HL-60 (cell line): ENCODE measurements at regions not wholly inside any gene's neighbourhood (a gene's known extent, or its start where the extent isn't known, plus 50 kb on each side); places are given as distances from the start of the nearest gene placed in this dataset.
"Not testable (repeated sequence)": the region's sequence is repeated elsewhere in the genome, so short reads cannot be mapped to it uniquely, and the experiment has no call there.

Experiments
- DNase-seq, 2 experiments: peaks; one replicate each; pipeline ENCODE4 v3.0.0-alpha.2; 2010 to 2020; ENCODE audit warnings: low read depth in 1 of 2, low spot score in 1 of 2
- H3K27ac ChIP-seq: fragments of 250-450 bp; sonication (Bioruptor Pico); replicated peaks from 2 replicates; pipeline ENCODE4 v1.5.1; 2020; ENCODE audit warnings: mild to moderate bottlenecking, moderate library complexity
- H3K27me3 ChIP-seq: fragments of 250-450 bp; sonication (Bioruptor Pico); 2 replicates; pipeline ENCODE4 v1.5.1; 2021; ENCODE audit warnings: mild to moderate bottlenecking, moderate library complexity; ENCODE audit not compliant: insufficient read depth, poor library complexity, severe bottlenecking
- H3K4me3 ChIP-seq: replicated peaks from 2 replicates; pipeline ENCODE4 v1.5.1; 2011; ENCODE audit warnings: mild to moderate bottlenecking, control low read depth, low read length; ENCODE audit not compliant: insufficient read depth
- GABPA ChIP-seq: IDR thresholded peaks from 2 replicates; pipeline ENCODE4 v1.6.1; 2012; ENCODE audit warnings: low read depth
- POLR2AphosphoS5 ChIP-seq: IDR thresholded peaks from 2 replicates; pipeline ENCODE4 v1.6.1; 2012; ENCODE audit warnings: low read depth
- SPI1 ChIP-seq: IDR thresholded peaks from 2 replicates; pipeline ENCODE4 v1.6.1; 2012; ENCODE audit warnings: low read depth, mild to moderate bottlenecking, borderline replicate concordance
- TF ChIP-seq, protein P1 (sequence below): IDR thresholded peaks from 2 replicates; pipeline ENCODE4 v1.6.1; 2012; ENCODE audit warnings: low read depth; ENCODE audit not compliant: insufficient replicate concordance
- TF ChIP-seq, protein P2 (sequence below): IDR thresholded peaks from one replicate; pipeline ENCODE4 v1.5.1; 2011; ENCODE audit warnings: low read length, control low read depth, inconsistent platforms; ENCODE audit not compliant: insufficient read depth

DNA sequence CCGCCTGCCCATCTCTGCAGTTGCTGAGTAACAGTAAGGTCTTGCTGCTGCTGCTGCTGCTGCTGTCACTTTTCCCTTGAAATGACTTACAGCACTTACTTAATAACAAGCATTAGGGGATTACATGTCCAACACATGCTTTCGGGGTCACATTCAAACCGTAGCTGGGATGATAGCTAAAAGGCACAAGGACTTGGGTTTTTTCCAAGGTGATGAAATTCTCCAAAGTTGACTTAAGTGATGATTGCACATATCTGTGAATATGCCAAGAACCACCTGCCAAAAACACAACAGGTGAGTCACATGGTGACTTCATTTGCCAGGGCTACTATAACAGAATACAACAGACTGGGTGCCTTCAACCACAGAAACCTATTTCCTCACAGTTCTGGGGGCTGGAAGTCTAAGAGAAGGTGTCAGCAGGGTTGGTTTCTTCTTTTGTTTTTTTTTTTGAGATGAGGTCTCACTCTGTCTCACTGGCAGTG is 121.9 kb upstream of the TNRC6C start:
- TF ChIP-seq SPI1 (no peak), GABPA (no peak), POLR2AphosphoS5 (no peak)
- TF ChIP-seq, protein P1, sequence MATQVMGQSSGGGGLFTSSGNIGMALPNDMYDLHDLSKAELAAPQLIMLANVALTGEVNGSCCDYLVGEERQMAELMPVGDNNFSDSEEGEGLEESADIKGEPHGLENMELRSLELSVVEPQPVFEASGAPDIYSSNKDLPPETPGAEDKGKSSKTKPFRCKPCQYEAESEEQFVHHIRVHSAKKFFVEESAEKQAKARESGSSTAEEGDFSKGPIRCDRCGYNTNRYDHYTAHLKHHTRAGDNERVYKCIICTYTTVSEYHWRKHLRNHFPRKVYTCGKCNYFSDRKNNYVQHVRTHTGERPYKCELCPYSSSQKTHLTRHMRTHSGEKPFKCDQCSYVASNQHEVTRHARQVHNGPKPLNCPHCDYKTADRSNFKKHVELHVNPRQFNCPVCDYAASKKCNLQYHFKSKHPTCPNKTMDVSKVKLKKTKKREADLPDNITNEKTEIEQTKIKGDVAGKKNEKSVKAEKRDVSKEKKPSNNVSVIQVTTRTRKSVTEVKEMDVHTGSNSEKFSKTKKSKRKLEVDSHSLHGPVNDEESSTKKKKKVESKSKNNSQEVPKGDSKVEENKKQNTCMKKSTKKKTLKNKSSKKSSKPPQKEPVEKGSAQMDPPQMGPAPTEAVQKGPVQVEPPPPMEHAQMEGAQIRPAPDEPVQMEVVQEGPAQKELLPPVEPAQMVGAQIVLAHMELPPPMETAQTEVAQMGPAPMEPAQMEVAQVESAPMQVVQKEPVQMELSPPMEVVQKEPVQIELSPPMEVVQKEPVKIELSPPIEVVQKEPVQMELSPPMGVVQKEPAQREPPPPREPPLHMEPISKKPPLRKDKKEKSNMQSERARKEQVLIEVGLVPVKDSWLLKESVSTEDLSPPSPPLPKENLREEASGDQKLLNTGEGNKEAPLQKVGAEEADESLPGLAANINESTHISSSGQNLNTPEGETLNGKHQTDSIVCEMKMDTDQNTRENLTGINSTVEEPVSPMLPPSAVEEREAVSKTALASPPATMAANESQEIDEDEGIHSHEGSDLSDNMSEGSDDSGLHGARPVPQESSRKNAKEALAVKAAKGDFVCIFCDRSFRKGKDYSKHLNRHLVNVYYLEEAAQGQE: no peak
- TF ChIP-seq, protein P2, sequence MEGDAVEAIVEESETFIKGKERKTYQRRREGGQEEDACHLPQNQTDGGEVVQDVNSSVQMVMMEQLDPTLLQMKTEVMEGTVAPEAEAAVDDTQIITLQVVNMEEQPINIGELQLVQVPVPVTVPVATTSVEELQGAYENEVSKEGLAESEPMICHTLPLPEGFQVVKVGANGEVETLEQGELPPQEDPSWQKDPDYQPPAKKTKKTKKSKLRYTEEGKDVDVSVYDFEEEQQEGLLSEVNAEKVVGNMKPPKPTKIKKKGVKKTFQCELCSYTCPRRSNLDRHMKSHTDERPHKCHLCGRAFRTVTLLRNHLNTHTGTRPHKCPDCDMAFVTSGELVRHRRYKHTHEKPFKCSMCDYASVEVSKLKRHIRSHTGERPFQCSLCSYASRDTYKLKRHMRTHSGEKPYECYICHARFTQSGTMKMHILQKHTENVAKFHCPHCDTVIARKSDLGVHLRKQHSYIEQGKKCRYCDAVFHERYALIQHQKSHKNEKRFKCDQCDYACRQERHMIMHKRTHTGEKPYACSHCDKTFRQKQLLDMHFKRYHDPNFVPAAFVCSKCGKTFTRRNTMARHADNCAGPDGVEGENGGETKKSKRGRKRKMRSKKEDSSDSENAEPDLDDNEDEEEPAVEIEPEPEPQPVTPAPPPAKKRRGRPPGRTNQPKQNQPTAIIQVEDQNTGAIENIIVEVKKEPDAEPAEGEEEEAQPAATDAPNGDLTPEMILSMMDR: no peak
- no peak overlapping the region for H3K27ac ChIP-seq
- no peaks in the 10 kb centered on the region for H3K27me3 ChIP-seq
- DNase-seq: no peak
- no peak overlapping the region for H3K4me3 ChIP-seq

DNA sequence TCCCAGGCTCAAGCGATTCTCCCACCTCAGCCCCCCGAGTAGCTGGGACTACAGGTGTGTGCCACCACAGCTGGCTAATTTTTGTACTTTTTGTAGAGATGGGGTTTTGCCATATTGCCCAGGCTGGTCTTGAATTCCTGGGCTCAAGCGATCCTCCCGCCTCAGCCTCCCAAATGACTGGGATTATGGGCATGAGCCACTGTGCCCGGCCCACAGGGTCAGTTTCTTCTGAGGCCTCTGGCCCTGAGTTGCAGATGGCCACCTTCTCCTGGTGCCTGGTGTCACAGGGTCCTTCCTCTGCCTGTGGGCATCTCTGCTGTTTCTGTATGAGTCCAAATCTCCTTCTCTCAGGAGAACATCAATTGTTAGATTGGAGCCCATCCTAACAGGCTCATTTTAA is 121.4 kb upstream of the TNRC6C start:
- not testable (repeated sequence) for H3K27me3 ChIP-seq, DNase-seq, H3K4me3 ChIP-seq, H3K27ac ChIP-seq

DNA sequence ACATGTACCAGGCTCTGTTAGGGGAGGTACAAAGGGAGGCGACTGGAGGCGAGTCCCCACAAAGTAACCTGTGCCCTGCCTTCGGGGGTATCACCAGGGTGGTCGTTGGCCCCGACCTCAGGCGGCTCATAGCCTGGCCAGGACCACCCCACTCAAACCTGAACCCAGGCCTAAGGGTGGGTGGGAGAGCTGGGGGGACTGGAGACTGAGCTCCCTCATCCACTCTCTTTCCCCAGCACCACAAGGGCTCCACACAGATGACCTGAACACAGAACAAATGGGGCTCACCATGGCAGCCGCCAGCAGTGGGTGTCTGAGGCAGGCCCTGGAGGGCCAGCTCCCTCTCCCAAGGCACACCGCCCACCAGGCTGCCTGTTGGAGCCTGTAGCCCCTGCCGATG is 120.6 kb upstream of the TNRC6C start:
- TF ChIP-seq POLR2AphosphoS5 (no peak), SPI1 (no peak)
- TF ChIP-seq, protein P1: no peak
- TF ChIP-seq, protein P2: no peak
- DNase-seq: no peak
- Histone ChIP-seq H3K27me3 (no peaks in the 10 kb centered on the region), H3K27ac (no peak overlapping the region), H3K4me3 (no peak overlapping the region)

DNA sequence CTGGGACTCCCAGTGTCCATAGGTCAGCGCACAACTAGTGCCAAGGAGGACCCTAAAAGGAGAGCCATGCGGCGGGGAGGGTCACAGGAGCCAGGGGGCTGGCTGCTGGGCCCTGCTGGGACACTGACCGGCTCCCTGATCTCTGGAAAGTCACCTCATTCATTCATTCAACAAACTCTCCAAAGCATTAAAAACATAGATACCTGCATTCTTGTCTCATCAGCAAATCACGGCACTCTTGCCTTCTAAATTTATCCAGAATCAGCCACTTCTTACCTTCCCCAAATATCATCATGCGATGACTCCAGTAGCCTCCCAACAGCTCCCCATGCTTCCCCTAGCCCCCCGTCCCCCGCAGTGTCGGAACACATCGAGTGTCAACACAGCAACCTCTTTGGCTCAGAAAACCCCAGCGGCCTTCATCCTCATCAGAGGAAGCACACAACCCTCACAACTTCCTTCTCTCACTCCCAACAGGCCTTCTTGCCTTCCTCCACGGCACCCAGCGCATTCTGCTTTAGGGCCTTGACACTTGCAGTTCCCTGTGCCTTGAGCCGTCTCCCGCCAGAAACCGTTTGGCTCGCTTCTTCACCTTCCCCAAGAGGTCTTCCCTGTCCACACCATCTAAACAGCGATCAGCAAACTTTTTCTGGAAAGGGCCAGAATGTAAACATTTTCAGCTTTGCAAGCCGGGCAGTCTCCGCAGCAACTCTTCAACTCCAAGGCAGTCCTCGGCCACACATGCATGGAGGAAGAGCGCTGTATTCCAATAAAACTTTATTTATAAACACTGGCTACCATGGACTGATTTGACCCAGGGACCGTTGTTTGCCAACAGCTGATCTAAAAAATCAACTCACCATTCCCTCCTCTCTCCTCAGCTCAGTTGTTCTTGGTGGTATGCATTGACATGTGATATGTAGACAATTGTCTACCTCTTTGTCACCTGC is 119.5 kb upstream of the TNRC6C start:
- TF ChIP-seq, protein P2: no peak
- TF ChIP-seq GABPA: no peak
- TF ChIP-seq POLR2AphosphoS5: no peak
- TF ChIP-seq, protein P1: no peak
- TF ChIP-seq SPI1: no peak
- Histone ChIP-seq H3K27me3 (no peaks in the 10 kb centered on the region), H3K4me3 (no peak overlapping the region), H3K27ac (no peak overlapping the region)
- DNase-seq: no peak
